ENCODE measurements at regions not wholly inside any gene's neighbourhood (a gene's known extent, or its start where the extent isn't known, plus 50 kb on each side); places are given as distances from the start of the nearest gene placed in this dataset.
"Not testable (repeated sequence)": the region's sequence is repeated elsewhere in the genome, so short reads cannot be mapped to it uniquely, and the experiment has no call there.

- DNase-seq, result no peak
Observed at GRCh38 chr6:84912472-84913322, 148.3 kb upstream of the TBX18 start.

DNA sequence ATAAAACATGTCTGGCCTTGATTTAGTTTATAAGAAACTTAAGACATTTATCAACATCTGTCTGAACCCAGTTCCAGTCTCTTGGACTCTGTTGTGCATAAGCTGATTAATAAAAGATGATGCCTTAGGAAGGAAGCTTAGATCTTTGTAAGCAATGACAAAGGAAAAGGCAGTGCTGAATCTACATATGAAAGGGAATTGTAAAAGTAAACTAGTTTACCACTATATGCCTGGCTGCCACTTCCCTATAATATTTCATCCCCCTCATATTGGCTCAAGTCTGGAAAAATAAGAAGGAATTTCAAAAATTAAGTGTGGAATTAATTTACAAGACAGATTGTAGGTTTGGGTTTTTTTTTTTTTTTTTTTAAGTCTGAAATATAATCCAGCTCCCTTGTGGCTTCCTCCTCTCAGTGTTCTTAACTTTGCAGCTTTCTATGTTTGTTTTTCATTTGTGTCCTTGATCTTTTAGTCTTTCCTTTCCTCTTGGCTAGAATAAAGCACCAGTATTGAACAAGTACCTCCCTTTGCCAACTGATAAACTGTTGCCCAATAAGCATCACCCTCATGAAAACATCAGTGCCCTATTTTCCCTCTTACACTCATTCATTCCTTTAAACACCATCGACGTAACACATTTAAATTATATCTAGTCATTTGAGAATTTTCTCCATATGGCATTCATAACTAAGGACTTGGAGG lies 146.7 kb upstream of the TBX18 start:
- no peak for DNase-seq

- DNase-seq, result no peak
Observed at GRCh38 chr6:84908304-84908904, 144.0 kb upstream of the TBX18 start.

DNA sequence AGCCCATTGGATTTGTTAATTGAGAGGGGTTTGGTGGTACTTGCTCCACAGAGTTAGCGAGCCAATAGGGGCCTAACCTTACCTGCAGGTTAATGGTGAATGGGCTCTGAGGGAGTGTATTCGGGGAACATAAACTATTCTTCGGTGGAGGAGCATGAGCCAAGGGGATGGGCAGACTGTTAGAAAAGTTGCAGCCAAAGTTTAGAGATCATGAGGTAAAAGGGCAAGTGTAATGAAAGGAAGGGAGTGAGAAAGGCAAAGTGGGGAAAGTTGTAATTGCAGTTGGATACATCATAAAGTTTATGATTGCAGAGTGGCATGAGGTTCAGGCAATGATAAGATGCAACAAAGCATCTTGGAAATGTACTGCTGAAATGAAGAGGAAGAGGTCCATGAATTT lies 142.1 kb upstream of the TBX18 start:
- DNase-seq, result no peak

GRCh38 chr6:84905823-84906222 lies 141.4 kb upstream of the TBX18 start:
- DNase-seq, result no peak

DNA sequence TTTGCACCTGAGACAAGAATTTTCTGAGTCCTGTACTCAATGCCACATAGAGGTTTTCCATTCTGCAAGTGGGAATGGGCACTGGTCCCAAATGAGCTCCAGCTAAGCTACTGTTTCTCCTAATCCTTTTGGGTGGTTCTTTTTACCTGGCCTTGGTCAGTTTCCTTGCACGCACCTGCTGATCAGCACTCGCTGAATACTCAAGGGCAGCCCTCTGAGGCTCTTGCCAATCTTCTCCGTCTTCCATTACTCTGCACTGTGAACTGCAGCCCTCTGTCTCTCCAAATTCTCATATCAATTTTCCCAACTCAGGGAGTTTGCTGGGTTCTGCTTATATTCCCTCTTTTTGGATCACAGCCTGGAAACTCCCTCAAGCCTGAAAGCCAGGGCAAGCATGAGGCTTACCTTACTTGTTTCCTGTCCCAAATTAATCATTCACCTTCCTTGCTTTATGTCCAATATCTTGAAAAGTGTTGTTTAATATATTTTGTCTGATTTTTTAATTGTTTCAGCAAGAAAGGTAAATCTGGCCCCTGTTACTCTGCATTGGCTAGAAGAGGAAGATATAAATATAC lies 138.0 kb upstream of the TBX18 start:
- DNase-seq, result no peak

- no peak for DNase-seq
Observed at GRCh38 chr6:84897988-84898594, 133.7 kb upstream of the TBX18 start.

DNA sequence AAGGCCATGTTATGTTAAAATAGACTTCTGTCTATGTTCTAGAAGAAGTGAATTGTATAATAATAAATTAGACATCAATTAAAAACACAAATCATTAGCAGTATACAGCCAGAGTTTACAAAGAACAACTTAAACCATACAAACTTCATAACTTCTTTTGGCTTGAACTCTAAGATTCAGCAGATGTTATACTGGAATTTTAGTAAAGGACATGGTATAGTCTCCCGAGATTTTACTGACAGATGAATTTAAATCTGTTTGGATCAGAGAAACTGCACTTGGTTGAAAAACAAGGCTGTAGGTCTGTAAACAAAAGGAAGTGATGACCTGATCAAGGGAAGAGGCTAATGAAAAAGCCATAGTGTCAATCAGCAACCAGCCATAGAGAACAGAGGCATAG lies 132.6 kb upstream of the TBX18 start:
- no peak for DNase-seq

- DNase-seq, result no peak
Observed at GRCh38 chr6:84892671-84893070, 128.3 kb upstream of the TBX18 start.

DNA sequence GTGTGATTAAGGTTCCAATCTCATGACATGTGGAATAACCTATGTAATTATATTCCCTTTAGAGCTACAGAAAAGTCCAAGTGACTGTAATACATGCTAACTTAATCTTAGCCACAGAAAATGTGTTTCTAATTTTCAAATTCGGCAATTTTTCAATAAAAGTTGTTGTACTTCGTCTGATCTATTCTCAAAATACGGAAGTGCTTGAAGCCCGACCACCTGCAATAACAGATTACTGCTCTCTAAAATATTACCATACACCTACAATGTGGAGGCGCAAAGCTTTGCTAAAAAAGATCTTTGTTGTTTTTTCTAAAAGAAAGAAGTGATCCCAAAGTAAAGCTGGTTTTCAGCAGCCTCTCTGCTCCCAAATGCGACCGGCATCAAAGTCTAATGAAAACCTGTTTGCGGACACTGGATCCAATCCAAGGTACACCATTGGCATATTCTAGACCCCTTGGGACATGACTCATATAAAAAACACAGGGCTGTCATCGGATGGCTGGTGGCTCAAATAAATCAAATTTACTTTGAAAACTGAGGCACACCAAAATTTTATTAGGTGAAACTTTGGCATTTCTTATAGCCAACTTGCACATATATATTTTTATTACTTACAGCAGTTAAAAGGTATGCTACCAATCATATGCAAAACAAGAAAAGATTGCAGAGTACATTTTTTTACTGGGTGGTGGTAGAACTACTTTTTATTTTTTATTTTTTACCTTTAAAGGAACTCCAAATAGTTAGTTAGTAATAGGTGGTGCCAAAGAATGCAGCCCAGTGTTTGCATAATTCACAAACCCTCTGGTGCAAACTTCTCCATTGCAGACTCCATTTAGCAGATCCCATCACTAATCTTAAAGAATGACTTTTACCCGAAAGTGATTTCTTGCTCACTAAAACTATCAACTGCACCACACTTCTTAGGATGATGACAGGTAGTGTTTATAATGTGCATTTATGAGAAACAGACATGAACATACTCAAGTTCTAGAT lies 118.7 kb upstream of the TBX18 start:
- DNase-seq, result no peak

GRCh38 chr6:84879385-84879784 lies 115.0 kb upstream of the TBX18 start:
- not testable (repeated sequence) for DNase-seq

GRCh38 chr6:84877515-84878210 lies 113.3 kb upstream of the TBX18 start:
- no peak for DNase-seq

DNA sequence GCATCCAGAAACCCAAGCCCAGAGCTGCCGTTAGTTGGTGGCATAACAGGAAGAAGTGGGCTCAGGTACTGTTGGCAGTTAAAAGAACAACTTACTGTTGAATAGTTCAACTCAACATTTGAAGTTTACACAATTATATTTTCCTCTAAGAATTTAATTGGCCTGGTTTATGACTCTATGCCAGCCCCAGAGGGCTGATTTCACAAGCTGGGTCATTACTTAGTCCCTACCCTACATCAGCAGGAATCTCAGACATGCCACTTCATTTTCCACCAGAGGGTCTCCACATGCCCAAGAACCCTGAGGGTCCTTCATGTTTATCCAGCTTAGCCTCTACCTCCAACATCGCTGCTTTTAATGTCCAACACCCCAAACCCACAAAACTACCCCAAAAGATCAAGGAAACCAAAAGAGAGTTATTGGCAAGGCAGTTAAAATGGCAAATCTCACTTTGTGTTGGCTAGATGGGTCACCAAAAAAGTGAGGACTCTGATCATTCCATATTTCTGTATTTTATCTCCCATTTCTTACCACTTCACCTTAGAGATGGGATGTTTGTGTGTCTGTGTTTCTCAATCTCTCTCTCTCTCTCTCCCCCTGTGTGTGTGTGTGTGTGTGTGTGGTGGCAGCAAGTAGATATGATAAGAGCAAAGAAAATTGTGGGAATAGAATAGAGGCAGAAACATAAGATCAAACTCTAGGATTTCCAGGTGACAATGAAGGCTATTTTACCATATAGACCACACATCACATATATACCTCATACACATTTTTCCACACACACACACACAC lies 112.5 kb upstream of the TBX18 start:
- DNase-seq, result no peak

DNA sequence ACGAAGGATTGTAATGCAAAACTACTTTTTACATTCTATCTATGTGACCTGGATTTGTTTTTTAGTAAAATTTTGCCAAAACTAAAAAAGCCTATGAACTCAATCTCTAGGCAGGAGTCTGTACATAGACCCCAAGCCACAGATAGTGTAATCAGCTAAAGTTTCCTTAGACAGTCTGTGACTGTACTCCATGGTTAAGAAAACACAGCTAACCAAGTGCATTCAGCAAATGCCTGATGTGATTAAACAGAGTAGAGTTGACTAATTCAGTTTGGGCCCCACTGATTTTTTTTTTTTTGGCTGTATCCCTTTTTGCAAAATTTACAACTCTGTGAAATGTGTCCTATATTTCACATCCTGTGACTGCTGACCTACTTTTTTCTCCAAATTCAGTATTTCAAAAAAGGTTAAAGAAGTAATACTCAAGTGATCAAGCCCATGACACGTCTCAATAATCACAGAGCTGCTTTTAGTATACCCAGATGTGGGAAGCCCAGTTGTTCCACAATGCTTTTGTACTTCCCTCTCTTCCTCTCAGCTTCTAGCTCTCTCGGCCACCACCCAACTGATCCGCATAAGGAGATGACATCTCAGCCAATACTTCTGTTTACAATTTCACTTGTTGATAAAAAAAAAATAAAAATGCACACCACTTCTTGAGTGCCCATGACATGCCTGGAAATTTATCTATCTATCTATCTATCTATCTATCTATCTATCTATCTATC lies 108.8 kb upstream of the TBX18 start:
- no peak for DNase-seq

DNA sequence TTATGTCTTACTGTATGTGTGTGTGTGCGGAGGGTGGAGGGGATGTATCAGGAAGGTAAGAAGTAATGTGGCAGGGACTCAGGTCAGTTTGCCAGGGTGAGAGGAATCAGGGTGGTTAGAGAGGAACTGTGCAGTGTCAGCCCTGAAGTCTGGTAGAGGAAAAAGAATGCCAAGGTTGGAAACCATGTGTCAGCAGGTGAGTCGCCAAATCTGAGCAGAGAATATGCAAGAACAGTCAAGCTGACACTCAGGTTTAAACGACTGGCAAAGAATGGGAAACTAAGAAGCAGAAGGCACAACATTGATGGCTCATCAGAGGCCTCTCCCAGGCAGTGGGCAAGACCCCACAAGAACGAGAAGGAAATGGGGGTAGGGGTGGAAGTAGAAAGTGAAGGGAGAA lies 107.5 kb upstream of the TBX18 start:
- no peak for DNase-seq

DNA sequence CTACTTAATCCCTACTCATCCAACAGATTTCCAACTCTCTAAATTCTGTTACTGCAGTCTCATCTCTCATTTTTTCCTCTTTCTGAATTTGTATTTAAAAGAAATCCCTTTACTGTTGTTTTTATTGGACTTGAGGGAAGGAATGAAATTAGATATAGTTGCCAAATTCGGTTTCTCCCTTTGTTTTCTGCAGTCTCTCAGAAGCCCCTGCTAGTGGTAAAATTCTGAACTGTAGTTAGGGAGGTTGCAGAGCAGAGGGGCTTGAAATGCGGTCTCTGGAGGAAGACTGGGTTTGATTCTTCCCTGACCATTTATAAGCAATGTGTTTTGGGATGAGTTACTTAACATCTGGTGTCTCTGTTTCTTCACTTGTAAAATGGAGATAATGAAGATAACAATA lies 106.3 kb upstream of the TBX18 start:
- no peak for DNase-seq

GRCh38 chr6:84868149-84868548 lies 103.8 kb upstream of the TBX18 start:
- no peak for DNase-seq

DNA sequence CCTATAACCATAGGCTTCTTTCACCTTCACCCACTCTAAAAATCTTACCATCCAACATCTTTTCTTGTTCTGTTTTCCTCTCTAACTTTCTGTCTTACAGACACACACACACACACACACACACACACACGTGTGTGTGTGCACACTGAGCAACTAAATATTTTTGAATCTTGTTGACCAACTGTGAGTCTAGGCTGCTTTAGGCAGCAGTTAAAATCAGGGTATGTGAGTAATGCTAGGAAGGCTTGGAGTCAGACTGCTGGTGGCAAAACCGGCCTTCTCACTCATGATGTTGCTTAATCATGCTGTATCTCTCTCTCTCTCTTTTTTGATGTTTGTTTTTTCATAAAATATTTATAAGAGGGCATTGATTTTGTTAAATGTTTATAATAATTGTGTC lies 103.1 kb upstream of the TBX18 start:
- DNase-seq, result no peak

GRCh38 chr6:84866715-84867114 lies 102.3 kb upstream of the TBX18 start:
- DNase-seq, result no peak

- not testable (repeated sequence) for DNase-seq
Observed at GRCh38 chr6:84865372-84865771, 101.0 kb upstream of the TBX18 start.
